Skeletal muscle satellite cell (primary cell): ENCODE measurements at regions not wholly inside any gene's neighbourhood (a gene's known extent, or its start where the extent isn't known, plus 50 kb on each side); places are given as distances from the start of the nearest gene placed in this dataset.
"Not testable (repeated sequence)": the region's sequence is repeated elsewhere in the genome, so short reads cannot be mapped to it uniquely, and the experiment has no call there.

Source experiments
- H3K27me3 ChIP-seq: 2 replicates; pipeline ENCODE4 v1.7.0; 2013; ENCODE audit warnings: low read length; ENCODE audit not compliant: control insufficient read depth, insufficient read depth
- H3K36me3 ChIP-seq: 2 replicates; pipeline ENCODE4 v1.7.0; 2013; ENCODE audit warnings: mild to moderate bottlenecking, control low read depth, low read length; ENCODE audit not compliant: insufficient read depth
- H3K4me1 ChIP-seq: 2 replicates; pipeline ENCODE4 v1.7.0; 2013; ENCODE audit warnings: low read length; ENCODE audit not compliant: control insufficient read depth, insufficient read depth
- H3K4me2 ChIP-seq: 2 replicates; pipeline ENCODE4 v1.7.0; 2013; ENCODE audit warnings: mild to moderate bottlenecking, low read length
- H3K4me3 ChIP-seq: 2 replicates; pipeline ENCODE4 v1.7.0; 2013; ENCODE audit warnings: low read length
- H3K9ac ChIP-seq: 2 replicates; pipeline ENCODE4 v1.7.0; 2013; ENCODE audit warnings: mild to moderate bottlenecking, low read depth, low read length, moderate library complexity
- H3K9me3 ChIP-seq: replicated peaks from 2 replicates; pipeline ENCODE4 v1.7.0; 2013; ENCODE audit warnings: mild to moderate bottlenecking, control low read depth, low read length

DNA sequence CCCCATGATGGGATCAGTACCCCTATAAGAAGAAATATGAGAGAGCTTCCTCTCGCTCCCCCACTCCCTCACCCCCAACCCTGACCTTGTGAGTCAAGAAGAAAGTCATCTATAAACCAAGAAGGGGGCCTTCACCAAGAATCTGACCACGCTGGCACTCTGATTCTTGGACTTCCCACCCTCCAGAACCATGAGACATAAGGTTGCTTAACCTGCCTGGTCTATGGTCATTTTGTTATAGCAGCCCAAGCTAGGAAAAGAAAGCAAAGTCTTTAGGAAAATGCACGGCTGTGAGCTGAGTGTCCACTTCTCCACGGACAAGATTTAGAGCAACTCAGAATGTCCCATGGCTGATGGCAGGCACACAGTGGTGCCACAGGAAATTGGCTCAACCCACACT lies 333.5 kb downstream of the SOX9 start:
- H3K36me3 ChIP-seq: no peaks in the 10 kb centered on the region
- H3K9ac ChIP-seq: no peak overlapping the region
- H3K4me3 ChIP-seq: no peak overlapping the region
- no peaks in the 10 kb centered on the region for H3K9me3 ChIP-seq
- H3K4me1 ChIP-seq: peaks cover 10% of the 10 kb centered on the region
- no peak overlapping the region for H3K4me2 ChIP-seq
- H3K27me3 ChIP-seq: no peaks in the 10 kb centered on the region

DNA sequence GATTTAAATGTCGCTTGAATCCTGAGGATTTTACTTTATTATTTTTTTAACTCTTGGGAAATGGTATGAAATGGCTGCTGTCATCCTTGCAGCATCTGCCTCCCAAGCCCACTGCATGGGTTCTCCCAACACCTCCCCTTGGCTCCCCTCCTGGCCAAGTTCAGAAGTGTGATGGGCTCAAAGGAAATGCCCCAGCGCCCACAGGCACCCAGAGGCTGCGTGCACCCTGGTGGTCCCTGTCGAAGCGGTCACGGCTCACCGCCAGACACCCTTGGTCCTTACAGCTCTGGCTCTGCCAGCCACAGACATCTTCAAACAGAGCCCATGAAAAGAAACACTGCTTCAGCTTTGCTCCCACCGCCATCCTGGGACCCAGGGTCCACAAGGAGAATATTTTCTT lies 334.7 kb downstream of the SOX9 start:
- Histone ChIP-seq H3K27me3 (no peaks in the 10 kb centered on the region), H3K4me2 (no peak overlapping the region), H3K36me3 (no peaks in the 10 kb centered on the region), H3K9me3 (no peaks in the 10 kb centered on the region), H3K4me1 (peaks cover 10% of the 10 kb centered on the region), H3K9ac (no peak overlapping the region), H3K4me3 (no peak overlapping the region)

DNA sequence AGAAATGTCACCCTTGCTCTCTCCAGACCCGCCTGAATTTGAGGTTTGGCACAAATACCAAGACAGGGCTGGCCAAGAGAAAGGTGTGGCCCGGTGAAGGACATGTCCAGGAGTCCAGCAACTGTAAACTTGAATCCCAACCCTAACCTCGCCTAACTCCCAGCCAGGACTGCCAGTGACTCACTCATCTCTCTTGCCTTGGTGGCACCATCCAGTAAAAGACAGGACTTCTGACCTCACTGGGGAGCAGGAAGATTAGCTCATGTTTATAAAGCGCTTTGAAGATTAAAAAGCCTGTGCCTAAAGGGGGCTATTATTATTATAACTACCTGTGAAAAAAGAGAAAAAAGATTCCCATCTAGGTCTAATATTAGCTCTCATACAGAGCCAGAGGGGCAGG lies 335.3 kb downstream of the SOX9 start:
- Histone ChIP-seq H3K9me3 (no peaks in the 10 kb centered on the region), H3K9ac (no peak overlapping the region), H3K36me3 (no peaks in the 10 kb centered on the region), H3K4me1 (peaks cover 14% of the 10 kb centered on the region), H3K4me2 (no peak overlapping the region), H3K27me3 (no peaks in the 10 kb centered on the region), H3K4me3 (no peak overlapping the region)

DNA sequence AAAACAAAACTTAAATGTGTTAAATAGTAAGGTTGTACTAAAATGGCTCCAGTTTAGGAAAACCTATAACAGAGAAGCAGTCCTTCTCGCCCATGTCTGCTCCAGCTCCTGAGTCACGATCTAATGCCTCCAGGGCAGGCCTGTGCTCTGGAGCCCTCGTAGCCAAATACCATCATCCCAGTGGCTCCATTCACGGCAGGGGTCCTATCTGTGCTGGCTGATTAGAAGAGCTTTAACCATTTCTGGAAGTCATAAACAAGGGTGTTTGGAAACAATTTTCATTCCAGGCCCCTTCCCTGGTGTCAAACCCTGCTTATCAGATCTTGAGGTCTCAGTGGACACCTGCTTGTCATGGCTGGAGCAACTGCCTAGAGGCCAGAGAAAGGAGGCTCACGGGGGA lies 336.9 kb downstream of the SOX9 start:
- no peak overlapping the region for H3K4me3 ChIP-seq
- no peak overlapping the region for H3K9ac ChIP-seq
- H3K4me1 ChIP-seq: peaks cover 14% of the 10 kb centered on the region
- H3K36me3 ChIP-seq: no peaks in the 10 kb centered on the region
- H3K9me3 ChIP-seq: no peaks in the 10 kb centered on the region
- no peaks in the 10 kb centered on the region for H3K27me3 ChIP-seq
- no peak overlapping the region for H3K4me2 ChIP-seq

DNA sequence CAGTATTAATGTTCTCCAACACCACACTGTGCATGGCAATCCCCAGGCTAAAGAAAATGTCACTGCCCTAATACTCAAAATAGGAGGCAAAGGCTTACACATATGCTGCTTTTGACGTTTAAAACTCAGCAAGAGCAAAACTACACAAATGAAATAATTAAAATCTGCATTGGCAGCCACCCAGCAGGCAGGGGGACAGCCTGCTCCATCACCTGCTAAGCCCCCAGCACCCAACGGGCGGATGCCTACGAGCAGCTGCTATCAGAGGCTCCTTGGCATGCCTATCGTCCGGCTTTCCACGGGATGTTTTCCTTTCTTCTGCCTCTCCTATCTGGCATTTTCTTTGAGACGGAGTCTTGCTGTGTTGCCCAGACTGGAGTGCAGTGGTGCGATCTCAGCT lies 337.5 kb downstream of the SOX9 start:
- Histone ChIP-seq H3K4me3 (no peak overlapping the region), H3K9me3 (no peaks in the 10 kb centered on the region), H3K27me3 (no peaks in the 10 kb centered on the region), H3K4me2 (no peak overlapping the region), H3K4me1 (peaks cover 14% of the 10 kb centered on the region), H3K9ac (no peak overlapping the region), H3K36me3 (no peaks in the 10 kb centered on the region)

DNA sequence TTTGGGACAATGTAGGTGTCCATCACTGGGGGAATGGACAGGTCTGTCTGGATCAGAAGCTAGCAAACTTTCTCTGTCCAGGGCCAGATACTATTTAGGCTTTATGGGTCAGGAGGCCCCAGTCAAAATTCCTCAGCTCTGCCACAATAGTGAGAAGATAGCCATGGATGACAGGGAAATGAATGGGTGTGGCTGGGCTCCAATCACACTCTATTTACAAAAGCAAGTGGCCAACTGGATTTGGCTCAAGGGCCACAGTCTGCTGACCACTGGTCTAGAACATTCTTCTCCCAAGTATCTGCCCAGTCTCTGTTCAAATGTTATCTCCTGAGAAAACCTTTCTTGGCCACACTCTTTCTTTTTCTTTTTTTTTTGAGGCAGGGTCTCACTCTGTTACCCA lies 339.9 kb downstream of the SOX9 start:
- Histone ChIP-seq H3K4me3 (no peak overlapping the region), H3K4me1 (peaks cover 18% of the 10 kb centered on the region), H3K27me3 (no peaks in the 10 kb centered on the region), H3K36me3 (no peaks in the 10 kb centered on the region), H3K9me3 (no peaks in the 10 kb centered on the region), H3K9ac (no peak overlapping the region), H3K4me2 (no peak overlapping the region)

DNA sequence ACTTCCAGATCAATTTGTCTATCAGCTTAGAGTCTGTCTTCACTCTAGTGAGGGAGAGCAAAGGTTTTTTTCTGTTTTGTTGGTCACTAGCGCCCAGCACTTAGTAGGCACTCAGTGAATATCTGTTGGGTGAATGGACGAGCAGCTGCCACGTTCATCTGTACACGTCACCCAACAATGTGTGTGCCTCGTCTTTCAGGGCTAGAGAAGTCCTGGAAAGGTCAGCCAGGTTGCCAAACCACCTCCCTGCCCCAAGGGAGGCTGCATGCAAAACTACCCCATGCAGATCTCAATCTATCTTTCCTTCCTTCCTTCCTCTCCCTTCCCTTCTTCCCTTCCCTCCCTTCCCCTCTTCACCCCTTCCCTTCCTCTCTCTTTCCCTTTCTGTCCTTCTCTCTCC lies 340.9 kb downstream of the SOX9 start:
- Histone ChIP-seq H3K36me3 (no peaks in the 10 kb centered on the region), H3K9me3 (no peaks in the 10 kb centered on the region), H3K9ac (no peak overlapping the region), H3K27me3 (no peaks in the 10 kb centered on the region), H3K4me3 (no peak overlapping the region), H3K4me1 (peaks cover 20% of the 10 kb centered on the region), H3K4me2 (no peak overlapping the region)

DNA sequence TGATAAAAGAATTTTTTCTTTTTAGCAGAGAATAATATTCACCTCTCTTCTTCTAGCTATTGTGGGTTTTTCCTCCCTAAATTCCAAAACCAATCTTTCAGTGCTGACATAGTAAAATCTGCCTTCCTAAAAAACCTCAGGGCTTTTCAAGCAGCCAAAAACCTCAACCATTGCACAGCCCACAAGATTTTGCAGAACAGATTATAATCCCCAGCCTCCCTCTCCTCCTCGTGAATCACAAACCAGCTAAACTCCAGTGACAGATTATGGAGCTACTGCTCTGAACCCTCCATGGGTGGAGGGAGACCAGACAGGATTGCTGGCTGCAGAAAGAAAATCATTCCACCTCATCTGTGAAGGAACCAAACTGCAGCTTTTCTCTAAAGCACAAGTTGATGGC lies 341.6 kb downstream of the SOX9 start:
- Histone ChIP-seq H3K4me3 (no peak overlapping the region), H3K36me3 (no peaks in the 10 kb centered on the region), H3K4me1 (peaks cover 20% of the 10 kb centered on the region), H3K4me2 (no peak overlapping the region), H3K27me3 (no peaks in the 10 kb centered on the region), H3K9ac (no peak overlapping the region), H3K9me3 (no peaks in the 10 kb centered on the region)

DNA sequence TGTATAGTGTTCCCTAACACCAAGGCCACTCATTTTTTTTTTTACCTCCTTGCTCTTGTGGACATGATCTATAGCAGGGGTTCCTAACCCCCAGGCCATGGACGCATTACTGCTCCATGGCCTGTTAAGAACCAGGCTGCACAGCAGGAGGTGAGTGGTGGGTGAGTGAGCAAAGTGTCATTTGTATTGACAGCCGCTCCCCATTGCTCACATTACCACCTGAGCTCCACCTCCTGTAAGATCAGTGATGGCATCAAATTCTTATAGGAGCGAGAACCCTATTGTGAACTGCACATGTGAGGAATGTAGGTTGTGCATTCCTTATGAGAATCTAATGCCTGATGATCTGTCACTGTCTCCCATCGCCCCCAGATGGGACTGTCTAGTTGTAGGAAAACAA lies 342.0 kb downstream of the SOX9 start:
- Histone ChIP-seq H3K4me2 (no peak overlapping the region), H3K4me3 (no peak overlapping the region), H3K9me3 (no peaks in the 10 kb centered on the region), H3K9ac (no peak overlapping the region), H3K27me3 (no peaks in the 10 kb centered on the region), H3K4me1 (peaks cover 20% of the 10 kb centered on the region), H3K36me3 (no peaks in the 10 kb centered on the region)

DNA sequence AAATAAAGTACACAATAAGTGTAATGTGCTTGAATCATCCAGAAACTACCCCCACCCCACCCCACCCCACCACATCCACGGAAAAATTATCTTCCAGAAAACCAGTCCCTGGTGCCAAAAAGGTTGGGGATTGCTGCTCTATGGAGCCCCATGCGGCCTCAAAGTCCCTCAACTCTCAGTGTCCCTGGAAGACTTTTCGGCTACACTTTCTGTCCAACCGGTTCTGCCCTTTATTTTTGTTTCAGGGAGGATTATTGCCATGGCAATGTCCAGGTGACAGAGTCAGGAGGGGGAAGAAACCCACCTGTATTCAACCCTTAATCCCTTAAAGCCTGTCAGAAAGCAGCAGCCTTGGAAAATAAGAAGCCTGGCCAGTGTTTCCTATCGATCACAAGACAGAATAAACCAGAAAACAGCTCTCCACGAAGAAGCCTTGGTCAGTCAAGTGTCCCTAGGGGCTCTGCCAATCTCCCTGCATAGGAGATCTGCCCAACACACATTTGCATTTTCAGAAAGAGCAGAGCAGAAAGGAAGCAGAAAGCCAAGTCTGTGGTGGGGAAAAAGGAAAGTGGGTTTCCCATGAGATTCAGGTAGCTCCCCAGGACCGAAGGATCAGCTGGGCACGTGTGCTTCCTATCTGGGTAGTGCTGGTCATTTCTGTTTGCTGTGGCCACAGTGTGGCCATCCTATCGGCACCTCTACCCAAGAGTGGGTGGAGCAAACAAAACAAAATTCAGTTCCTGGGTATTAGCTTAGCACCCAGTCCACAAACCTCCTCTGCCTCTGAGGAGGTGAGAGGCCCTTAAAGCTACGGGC lies 342.7 kb downstream of the SOX9 start:
- Histone ChIP-seq H3K4me2 (no peak overlapping the region), H3K36me3 (no peaks in the 10 kb centered on the region), H3K4me1 (peaks cover 20% of the 10 kb centered on the region), H3K9ac (no peak overlapping the region), H3K4me3 (no peak overlapping the region), H3K9me3 (no peaks in the 10 kb centered on the region), H3K27me3 (no peaks in the 10 kb centered on the region)

DNA sequence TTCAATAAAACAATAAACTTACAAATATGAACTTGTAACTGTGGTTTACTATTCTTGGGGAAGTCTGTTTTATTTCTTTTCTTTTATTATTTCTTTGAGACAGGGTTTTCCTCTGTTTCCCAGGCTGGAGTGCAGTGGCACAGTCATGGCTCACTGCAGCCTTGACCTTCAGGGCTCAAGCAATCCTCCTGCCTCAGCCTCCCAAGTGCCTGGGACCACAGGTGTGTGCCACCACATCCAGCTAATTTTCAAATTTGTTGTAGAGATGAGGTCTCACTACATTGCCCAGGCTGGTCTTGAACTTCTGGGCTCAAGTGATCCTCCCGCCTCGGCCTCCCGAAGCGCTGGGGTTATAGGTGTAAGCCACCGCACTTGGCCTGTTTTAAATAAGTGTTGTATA lies 343.4 kb downstream of the SOX9 start:
- H3K27me3 ChIP-seq, H3K9ac ChIP-seq, H3K9me3 ChIP-seq, H3K4me2 ChIP-seq, H3K4me3 ChIP-seq, H3K36me3 ChIP-seq: not testable (repeated sequence)
- peaks cover 20% of the 10 kb centered on the region for H3K4me1 ChIP-seq
